NK-92 treated with Interleukin-12 subunit alpha and Interleukin-12 subunit beta, amount 100 ng/mL, for 24 hours (cell line): ENCODE measurements at regions not wholly inside any gene's neighbourhood (a gene's known extent, or its start where the extent isn't known, plus 50 kb on each side); places are given as distances from the start of the nearest gene placed in this dataset.

Experiments
- DNase-seq: peaks from one replicate; lab custom pipeline; 2025; lab: John Stamatoyannopoulos, UW

GRCh38 chr7:48703466-48703865 is 220.9 kb upstream of the CDC14C start:
- no peak for DNase-seq

GRCh38 chr7:48708122-48708521 is 216.2 kb upstream of the CDC14C start:
- DNase-seq, result no peak

- DNase-seq, result no peak
Observed at GRCh38 chr7:48708635-48709034, 215.7 kb upstream of the CDC14C start.

GRCh38 chr7:48710995-48711394 is 213.4 kb upstream of the CDC14C start:
- DNase-seq, result no peak

- DNase-seq, result no peak
Observed at GRCh38 chr7:48718731-48719378, 205.5 kb upstream of the CDC14C start.

- no peak for DNase-seq
Observed at GRCh38 chr7:48728799-48729198, 195.5 kb upstream of the CDC14C start.

GRCh38 chr7:48734695-48735406 is 189.5 kb upstream of the CDC14C start:
- DNase-seq, result no peak

GRCh38 chr7:48741545-48741944 is 182.8 kb upstream of the CDC14C start:
- no peak for DNase-seq

GRCh38 chr7:48742079-48742798 is 182.1 kb upstream of the CDC14C start:
- no peak for DNase-seq

- DNase-seq, result no peak
Observed at GRCh38 chr7:48748081-48748833, 176.1 kb upstream of the CDC14C start.

GRCh38 chr7:48755061-48755555 is 169.2 kb upstream of the CDC14C start:
- no peak for DNase-seq

GRCh38 chr7:48759431-48760080 is 164.8 kb upstream of the CDC14C start:
- no peak for DNase-seq

GRCh38 chr7:48760528-48761265 is 163.7 kb upstream of the CDC14C start:
- no peak for DNase-seq

GRCh38 chr7:48780862-48781261 is 143.5 kb upstream of the CDC14C start:
- DNase-seq, result no peak

GRCh38 chr7:48781752-48782151 is 142.6 kb upstream of the CDC14C start:
- peak; percentile 8 for DNase-seq

GRCh38 chr7:48782511-48782910 is 141.8 kb upstream of the CDC14C start:
- DNase-seq, result no peak

GRCh38 chr7:48786951-48787350 is 137.4 kb upstream of the CDC14C start:
- DNase-seq, result no peak

GRCh38 chr7:48803250-48803649 is 121.1 kb upstream of the CDC14C start:
- DNase-seq, result no peak

GRCh38 chr7:48806731-48807130 is 117.6 kb upstream of the CDC14C start:
- no peak for DNase-seq

- no peak for DNase-seq
Observed at GRCh38 chr7:48811071-48811470, 113.3 kb upstream of the CDC14C start.

GRCh38 chr7:48813472-48813871 is 110.9 kb upstream of the CDC14C start:
- DNase-seq, result no peak
